Astrocyte (in vitro differentiated cells and primary cell): ENCODE measurements at regions not wholly inside any gene's neighbourhood (a gene's known extent, or its start where the extent isn't known, plus 50 kb on each side); places are given as distances from the start of the nearest gene placed in this dataset.

Source experiments
- EZH2 ChIP-seq: IDR thresholded peaks from 2 replicates; pipeline ENCODE4 v1.6.1; 2012; ENCODE audit warnings: mild to moderate bottlenecking, low read length, inconsistent platforms; ENCODE audit not compliant: insufficient read depth
- TF ChIP-seq, protein P1 (sequence below): IDR thresholded peaks from 2 replicates; pipeline ENCODE4 v1.5.1; 2011; ENCODE audit warnings: low read depth, mild to moderate bottlenecking, inconsistent platforms, low read length, moderate library complexity; ENCODE audit not compliant: insufficient read depth

DNA sequence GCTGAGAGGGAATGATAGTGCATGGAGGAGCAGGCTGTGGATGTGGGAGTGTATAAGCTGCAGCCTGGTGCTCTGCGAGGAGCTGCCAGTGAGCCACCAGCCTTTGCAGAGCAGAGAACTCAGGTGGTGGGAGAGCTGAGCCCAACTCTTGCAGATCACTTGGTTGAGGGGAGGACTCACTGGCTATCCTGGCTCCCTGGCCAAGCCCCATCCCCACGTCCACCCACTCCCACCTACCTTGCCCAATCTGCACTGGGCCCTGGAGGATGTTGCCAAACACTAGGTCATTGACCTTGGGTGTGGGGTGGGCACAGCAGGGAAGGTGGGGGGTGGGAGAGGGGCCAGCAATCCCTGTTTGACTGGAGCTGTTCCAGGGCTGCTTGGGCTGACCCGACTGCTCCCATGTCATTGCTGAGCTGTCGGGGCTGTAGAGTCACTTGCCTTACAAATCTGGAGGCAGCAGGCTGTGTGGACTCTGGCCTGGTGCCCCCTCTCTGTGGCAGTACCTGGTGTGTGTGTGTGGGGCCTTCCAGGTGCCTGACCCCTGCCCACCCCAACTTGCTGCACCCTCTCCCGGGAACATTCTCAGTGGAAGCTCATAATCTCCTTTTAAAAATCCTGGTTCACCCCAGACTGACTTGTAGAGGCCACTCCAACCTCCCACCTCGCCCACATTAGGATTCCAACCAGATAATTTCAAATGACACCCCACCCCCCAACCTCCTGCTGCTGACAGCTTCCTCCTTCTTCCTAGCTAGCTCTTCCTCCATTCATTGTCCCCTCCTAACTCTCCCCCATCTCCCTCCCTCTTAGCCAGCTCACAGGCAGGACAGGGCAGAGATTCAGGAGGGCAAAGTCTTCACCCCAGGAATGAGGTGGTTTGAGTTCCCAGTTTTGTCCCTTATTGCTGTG, 162.3 kb downstream of the MRPL14 start:
- TF ChIP-seq, protein P1, sequence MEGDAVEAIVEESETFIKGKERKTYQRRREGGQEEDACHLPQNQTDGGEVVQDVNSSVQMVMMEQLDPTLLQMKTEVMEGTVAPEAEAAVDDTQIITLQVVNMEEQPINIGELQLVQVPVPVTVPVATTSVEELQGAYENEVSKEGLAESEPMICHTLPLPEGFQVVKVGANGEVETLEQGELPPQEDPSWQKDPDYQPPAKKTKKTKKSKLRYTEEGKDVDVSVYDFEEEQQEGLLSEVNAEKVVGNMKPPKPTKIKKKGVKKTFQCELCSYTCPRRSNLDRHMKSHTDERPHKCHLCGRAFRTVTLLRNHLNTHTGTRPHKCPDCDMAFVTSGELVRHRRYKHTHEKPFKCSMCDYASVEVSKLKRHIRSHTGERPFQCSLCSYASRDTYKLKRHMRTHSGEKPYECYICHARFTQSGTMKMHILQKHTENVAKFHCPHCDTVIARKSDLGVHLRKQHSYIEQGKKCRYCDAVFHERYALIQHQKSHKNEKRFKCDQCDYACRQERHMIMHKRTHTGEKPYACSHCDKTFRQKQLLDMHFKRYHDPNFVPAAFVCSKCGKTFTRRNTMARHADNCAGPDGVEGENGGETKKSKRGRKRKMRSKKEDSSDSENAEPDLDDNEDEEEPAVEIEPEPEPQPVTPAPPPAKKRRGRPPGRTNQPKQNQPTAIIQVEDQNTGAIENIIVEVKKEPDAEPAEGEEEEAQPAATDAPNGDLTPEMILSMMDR, result no peak
- no peak for TF ChIP-seq EZH2
